SK-N-SH (cell line): ENCODE measurements at regions not wholly inside any gene's neighbourhood (a gene's known extent, or its start where the extent isn't known, plus 50 kb on each side); places are given as distances from the start of the nearest gene placed in this dataset.
A peak's percentile ranks its signal among the peaks of the same experiment; 100 is the strongest.

Source experiments
- CTCF ChIA-PET: fragments of 300-600, 350-600 bp; formaldehyde crosslinking; extraction: SDS; loops from one replicate; lab custom pipeline; 2021; lab: Yijun Ruan, JAX
- POLR2A ChIA-PET: fragments of 350-600 bp; sonication (Branson Sonifier 250); formaldehyde crosslinking; extraction: SDS; loops from one replicate; lab custom pipeline; 2020; ENCODE audit warnings: antibody characterized with exemption, inconsistent platforms; lab: Yijun Ruan, JAX
- DNase-seq: peaks from one replicate; pipeline ENCODE4 v3.0.0; 2012
- H2AFZ ChIP-seq: fragments of 200-600 bp; sonication (generic); 2 replicates; pipeline ENCODE4 v1.8.1; 2016; ENCODE audit warnings: antibody characterized with exemption, mild to moderate bottlenecking, low read depth
- H3F3A ChIP-seq: fragments of 200-600 bp; sonication (generic); replicated peaks from 2 replicates; pipeline ENCODE3; 2016; ENCODE audit warnings: antibody characterized with exemption, mild to moderate bottlenecking; ENCODE audit not compliant: insufficient read depth
- H3K27ac ChIP-seq, 2 experiments: fragments of 200-500 bp in 1 of 2; fragments of 200-600 bp in 1 of 2; sonication (Bioruptor generic) in 1 of 2; sonication (generic), shearing (Covaris generic) in 1 of 2; 2 replicates each; pipeline versions ENCODE4 v1.5.1 to v1.6.1; 2014 to 2016; ENCODE audit warnings: low read depth in 2 of 2, inconsistent platforms in 1 of 2, low read length in 1 of 2, mild to moderate bottlenecking in 1 of 2, mixed read lengths in 1 of 2
- H3K27me3 ChIP-seq: fragments of 200-600 bp; sonication (generic), shearing (Covaris generic); 2 replicates; pipeline ENCODE4 v1.6.1; 2016; ENCODE audit warnings: mixed run types; ENCODE audit not compliant: insufficient read depth
- H3K36me3 ChIP-seq, 2 experiments: fragments of 200-500 bp in 1 of 2; fragments of 200-600 bp in 1 of 2; sonication (Bioruptor generic) in 1 of 2; sonication (generic) in 1 of 2; replicated peaks in 1 of 2; 2 replicates each; pipeline versions ENCODE3 to v1.5.1; 2014 to 2016; ENCODE audit warnings: low read length in 1 of 2, mild to moderate bottlenecking in 1 of 2; ENCODE audit not compliant: insufficient read depth in 2 of 2, control insufficient read depth in 1 of 2
- H3K4me1 ChIP-seq, 2 experiments: fragments of 200-500 bp in 1 of 2; fragments of 200-600 bp in 1 of 2; sonication (Bioruptor generic) in 1 of 2; sonication (generic), shearing (Covaris generic) in 1 of 2; 2 replicates each; pipeline versions ENCODE4 v1.5.1 to v1.6.1; 2014 to 2016; ENCODE audit warnings: low read depth in 1 of 2, low read length in 1 of 2, mixed run types in 1 of 2; ENCODE audit not compliant: insufficient read depth in 2 of 2, control insufficient read depth in 1 of 2
- H3K4me2 ChIP-seq: fragments of 200-600 bp; sonication (generic), shearing (Covaris generic); 2 replicates; pipeline ENCODE4 v1.6.1; 2017; ENCODE audit warnings: mixed run types
- H3K4me3 ChIP-seq, 2 experiments: fragments of 200-500 bp in 1 of 2; fragments of 200-600 bp in 1 of 2; sonication (Bioruptor generic) in 1 of 2; sonication (generic), shearing (Covaris generic) in 1 of 2; 2 replicates each; pipeline versions ENCODE4 v1.5.1 to v1.8.1; 2014 to 2016; ENCODE audit warnings: low read depth in 2 of 2, inconsistent platforms in 1 of 2, low read length in 1 of 2, mild to moderate bottlenecking in 1 of 2, mixed read lengths in 1 of 2, moderate library complexity in 1 of 2
- H3K79me2 ChIP-seq: fragments of 200-600 bp; sonication (generic); 2 replicates; pipeline ENCODE4 v1.8.1; 2017; ENCODE audit warnings: mild to moderate bottlenecking; ENCODE audit not compliant: insufficient read depth
- H3K9ac ChIP-seq: fragments of 200-600 bp; sonication (generic); 2 replicates; pipeline ENCODE4 v1.6.1; 2017; ENCODE audit warnings: mixed run types
- H3K9me2 ChIP-seq: fragments of 200-600 bp; sonication (generic); 2 replicates; pipeline ENCODE4 v1.6.1; 2017; ENCODE audit warnings: mixed run types
- H3K9me3 ChIP-seq: fragments of 200-600 bp; sonication (generic); 2 replicates; pipeline ENCODE4 v1.6.1; 2017; ENCODE audit warnings: mixed run types, mild to moderate bottlenecking, moderate library complexity
- H4K20me1 ChIP-seq: fragments of 200-600 bp; sonication (generic); 2 replicates; pipeline ENCODE4 v1.6.1; 2017; ENCODE audit warnings: mild to moderate bottlenecking, mixed run types; ENCODE audit not compliant: insufficient read depth
- ELF1 ChIP-seq: IDR thresholded peaks from 2 replicates; pipeline ENCODE4 v1.4.0; 2012
- FOXM1 ChIP-seq: IDR thresholded peaks from 2 replicates; pipeline ENCODE4 v1.4.0; 2012; ENCODE audit warnings: low read depth, mild to moderate bottlenecking
- GABPA ChIP-seq: IDR thresholded peaks from 2 replicates; pipeline ENCODE4 v1.4.0; 2012; ENCODE audit warnings: low read depth, mild to moderate bottlenecking
- JUND ChIP-seq: IDR thresholded peaks from 2 replicates; pipeline ENCODE4 v1.4.0; 2012
- MXI1 ChIP-seq: IDR thresholded peaks from 2 replicates; pipeline ENCODE4 v1.6.1; 2012; ENCODE audit warnings: mild to moderate bottlenecking, low read depth, low read length, improper control_type of control experiment
- NFIC ChIP-seq: IDR thresholded peaks from 2 replicates; pipeline ENCODE4 v1.4.0; 2012; ENCODE audit warnings: borderline replicate concordance
- NRF1 ChIP-seq: IDR thresholded peaks from 2 replicates; pipeline ENCODE4 v1.6.1; 2012; ENCODE audit warnings: low read depth, mild to moderate bottlenecking, low read length
- POLR2AphosphoS5 ChIP-seq: IDR thresholded peaks from 2 replicates; pipeline ENCODE4 v1.6.1; 2012; ENCODE audit warnings: low read depth, low read length
- SMC3 ChIP-seq: IDR thresholded peaks from 2 replicates; pipeline ENCODE4 v1.6.1; 2012; ENCODE audit warnings: low read depth, low read length, improper control_type of control experiment
- TCF12 ChIP-seq: IDR thresholded peaks from 2 replicates; pipeline ENCODE4 v1.4.0; 2012
- WGBS: methylation state at CpG from one replicate; pipeline ENCODE4 v1.1.6; 2017; ENCODE audit warnings: low lambda C conversion rate; 5-methylcytosine and 5-hydroxymethylcytosine counted together
- TF ChIP-seq, protein P1 (sequence below): IDR thresholded peaks from 2 replicates; pipeline ENCODE4; 2012
- TF ChIP-seq, protein P2 (sequence below): fragments of 150-350 bp; IDR thresholded peaks from 2 replicates; pipeline ENCODE4 v1.6.1; 2017; ENCODE audit warnings: antibody characterized with exemption, low read length, low read depth, borderline replicate concordance
- TF ChIP-seq, protein P3 (sequence below): fragments of 200-600 bp; sonication (generic); IDR thresholded peaks from 2 replicates; pipeline ENCODE4 v1.6.1; 2017; ENCODE audit warnings: antibody characterized with exemption, mild to moderate bottlenecking, moderate library complexity
- TF ChIP-seq, protein P4 (sequence below): IDR thresholded peaks from 2 replicates; pipeline ENCODE4 v1.4.0; 2012; ENCODE audit warnings: low read depth

DNA sequence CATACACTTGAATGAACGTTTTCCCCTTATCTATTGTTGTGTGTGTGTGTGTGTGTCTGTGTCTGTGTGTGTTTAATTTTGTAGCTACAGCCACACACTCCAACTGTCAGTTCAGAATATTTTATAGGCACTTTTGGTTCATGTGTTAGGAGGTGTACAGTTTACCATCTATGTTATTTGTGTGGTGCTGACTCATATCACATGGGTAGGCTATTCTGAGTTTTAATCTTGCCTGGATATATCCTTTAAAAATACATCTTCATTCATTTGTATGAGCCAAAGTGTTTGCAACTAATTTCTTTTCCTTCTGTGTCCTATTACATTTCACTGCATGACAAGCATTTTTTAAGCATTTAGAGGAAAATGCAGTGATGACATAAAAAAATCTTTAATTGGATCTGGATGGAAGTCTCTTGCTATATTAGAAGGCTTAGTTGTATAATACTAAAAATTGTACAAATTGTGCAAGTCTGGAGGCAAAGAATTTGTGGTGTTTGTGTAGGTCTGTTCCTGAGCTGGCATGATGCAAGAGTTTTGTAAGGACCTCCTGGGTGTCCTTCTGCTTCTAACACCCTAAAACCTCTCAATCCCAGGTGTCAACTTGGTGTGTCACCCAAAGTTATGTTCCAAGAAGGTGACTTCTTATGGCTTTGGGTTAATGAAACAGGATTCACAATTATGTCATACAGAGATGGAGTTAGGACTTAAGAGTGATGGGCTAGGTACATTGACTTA is 52.4 kb upstream of the HMHB1 start:
- Histone ChIP-seq H3F3A (no peaks in the 10 kb centered on the region), H3K9ac (no peak overlapping the region), H3K27me3 (no peaks in the 10 kb centered on the region), H3K4me2 (no peak overlapping the region), H4K20me1 (no peaks in the 10 kb centered on the region), H3K9me2 (no peaks in the 10 kb centered on the region), H3K9me3 (no peaks in the 10 kb centered on the region), H3K4me3 (no peak overlapping the region), H2AFZ (no peak overlapping the region), H3K27ac (no peak overlapping the region), H3K4me1 (peaks cover 0 to 2% of the 10 kb centered on the region in 2 experiments; a peak in 1 of 4 replicates), H3K79me2 (no peaks in the 10 kb centered on the region), H3K36me3 (no peaks in the 10 kb centered on the region)
- POLR2A ChIA-PET, result no interaction called here
- WGBS, result 27% methylated on average over 1 of the region's 1 CpG
- TF ChIP-seq, protein P1, sequence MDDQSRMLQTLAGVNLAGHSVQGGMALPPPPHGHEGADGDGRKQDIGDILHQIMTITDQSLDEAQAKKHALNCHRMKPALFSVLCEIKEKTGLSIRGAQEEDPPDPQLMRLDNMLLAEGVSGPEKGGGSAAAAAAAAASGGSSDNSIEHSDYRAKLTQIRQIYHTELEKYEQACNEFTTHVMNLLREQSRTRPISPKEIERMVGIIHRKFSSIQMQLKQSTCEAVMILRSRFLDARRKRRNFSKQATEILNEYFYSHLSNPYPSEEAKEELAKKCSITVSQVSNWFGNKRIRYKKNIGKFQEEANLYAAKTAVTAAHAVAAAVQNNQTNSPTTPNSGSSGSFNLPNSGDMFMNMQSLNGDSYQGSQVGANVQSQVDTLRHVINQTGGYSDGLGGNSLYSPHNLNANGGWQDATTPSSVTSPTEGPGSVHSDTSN, result no peak
- no peak for TF ChIP-seq JUND
- no peak for TF ChIP-seq NFIC
- TF ChIP-seq, protein P2, sequence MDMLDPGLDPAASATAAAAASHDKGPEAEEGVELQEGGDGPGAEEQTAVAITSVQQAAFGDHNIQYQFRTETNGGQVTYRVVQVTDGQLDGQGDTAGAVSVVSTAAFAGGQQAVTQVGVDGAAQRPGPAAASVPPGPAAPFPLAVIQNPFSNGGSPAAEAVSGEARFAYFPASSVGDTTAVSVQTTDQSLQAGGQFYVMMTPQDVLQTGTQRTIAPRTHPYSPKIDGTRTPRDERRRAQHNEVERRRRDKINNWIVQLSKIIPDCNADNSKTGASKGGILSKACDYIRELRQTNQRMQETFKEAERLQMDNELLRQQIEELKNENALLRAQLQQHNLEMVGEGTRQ, result no peak
- TF ChIP-seq TCF12, result no peak
- TF ChIP-seq POLR2AphosphoS5, result no peak
- TF ChIP-seq FOXM1, result no peak
- CTCF ChIA-PET, result no interaction called here
- no peak for DNase-seq

DNA sequence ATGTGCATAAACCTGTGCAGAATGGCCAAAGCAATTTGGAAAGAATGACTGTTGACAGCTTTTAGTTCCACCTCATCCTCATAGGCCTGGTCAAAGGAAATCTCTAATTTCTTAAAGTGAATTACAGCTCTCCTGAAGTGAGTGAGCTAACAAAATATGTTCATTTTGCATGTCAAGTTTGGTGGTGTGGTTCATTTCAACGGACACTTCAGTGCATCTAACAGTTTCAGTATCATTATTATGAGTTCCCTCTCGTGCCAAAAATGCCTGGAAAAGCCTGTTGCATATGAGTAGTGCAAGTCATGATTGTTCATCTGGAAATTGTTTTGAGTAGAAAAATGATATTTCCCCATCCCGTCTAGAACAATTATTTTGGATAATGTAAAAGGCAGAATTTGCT is 53.2 kb upstream of the HMHB1 start:
- Histone ChIP-seq H3K9ac (no peak overlapping the region), H3K27ac (peak overlapping the region in 1 of 2 experiments; percentile 22; a peak in 1 of 4 replicates), H3K9me2 (no peaks in the 10 kb centered on the region), H3K4me1 (peaks cover 0 to 2% of the 10 kb centered on the region in 2 experiments; a peak in 1 of 4 replicates), H3K36me3 (no peaks in the 10 kb centered on the region), H4K20me1 (no peaks in the 10 kb centered on the region), H3F3A (no peaks in the 10 kb centered on the region), H3K4me2 (no peak overlapping the region), H2AFZ (no peak overlapping the region), H3K9me3 (no peaks in the 10 kb centered on the region), H3K79me2 (no peaks in the 10 kb centered on the region), H3K27me3 (no peaks in the 10 kb centered on the region), H3K4me3 (no peak overlapping the region)
- ChIA-PET POLR2A (no interaction called here), CTCF (interaction anchor here (0.8 kb wide), 1 partner anchor 22 kb away, joined by 3 read pairs; no protein-coding TSS in a partner anchor)
- DNase-seq, result no peak
- TF ChIP-seq, protein P3, sequence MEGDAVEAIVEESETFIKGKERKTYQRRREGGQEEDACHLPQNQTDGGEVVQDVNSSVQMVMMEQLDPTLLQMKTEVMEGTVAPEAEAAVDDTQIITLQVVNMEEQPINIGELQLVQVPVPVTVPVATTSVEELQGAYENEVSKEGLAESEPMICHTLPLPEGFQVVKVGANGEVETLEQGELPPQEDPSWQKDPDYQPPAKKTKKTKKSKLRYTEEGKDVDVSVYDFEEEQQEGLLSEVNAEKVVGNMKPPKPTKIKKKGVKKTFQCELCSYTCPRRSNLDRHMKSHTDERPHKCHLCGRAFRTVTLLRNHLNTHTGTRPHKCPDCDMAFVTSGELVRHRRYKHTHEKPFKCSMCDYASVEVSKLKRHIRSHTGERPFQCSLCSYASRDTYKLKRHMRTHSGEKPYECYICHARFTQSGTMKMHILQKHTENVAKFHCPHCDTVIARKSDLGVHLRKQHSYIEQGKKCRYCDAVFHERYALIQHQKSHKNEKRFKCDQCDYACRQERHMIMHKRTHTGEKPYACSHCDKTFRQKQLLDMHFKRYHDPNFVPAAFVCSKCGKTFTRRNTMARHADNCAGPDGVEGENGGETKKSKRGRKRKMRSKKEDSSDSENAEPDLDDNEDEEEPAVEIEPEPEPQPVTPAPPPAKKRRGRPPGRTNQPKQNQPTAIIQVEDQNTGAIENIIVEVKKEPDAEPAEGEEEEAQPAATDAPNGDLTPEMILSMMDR, result no peak
- TF ChIP-seq, protein P4, sequence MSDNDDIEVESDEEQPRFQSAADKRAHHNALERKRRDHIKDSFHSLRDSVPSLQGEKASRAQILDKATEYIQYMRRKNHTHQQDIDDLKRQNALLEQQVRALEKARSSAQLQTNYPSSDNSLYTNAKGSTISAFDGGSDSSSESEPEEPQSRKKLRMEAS, result no peak
- no peak for TF ChIP-seq ELF1
- no peak for TF ChIP-seq GABPA
- no peak for TF ChIP-seq MXI1
- TF ChIP-seq SMC3, result no peak
- TF ChIP-seq NFIC, result no peak
- no peak for TF ChIP-seq NRF1
- WGBS, result 69% methylated on average over 3 of the region's 3 CpGs
